ENCODE measurements at regions not wholly inside any gene's neighbourhood (a gene's known extent, or its start where the extent isn't known, plus 50 kb on each side); places are given as distances from the start of the nearest gene placed in this dataset.
A peak's percentile ranks its signal among the peaks of the same experiment; 100 is the strongest.

- TF ChIP-seq, protein P1, sequence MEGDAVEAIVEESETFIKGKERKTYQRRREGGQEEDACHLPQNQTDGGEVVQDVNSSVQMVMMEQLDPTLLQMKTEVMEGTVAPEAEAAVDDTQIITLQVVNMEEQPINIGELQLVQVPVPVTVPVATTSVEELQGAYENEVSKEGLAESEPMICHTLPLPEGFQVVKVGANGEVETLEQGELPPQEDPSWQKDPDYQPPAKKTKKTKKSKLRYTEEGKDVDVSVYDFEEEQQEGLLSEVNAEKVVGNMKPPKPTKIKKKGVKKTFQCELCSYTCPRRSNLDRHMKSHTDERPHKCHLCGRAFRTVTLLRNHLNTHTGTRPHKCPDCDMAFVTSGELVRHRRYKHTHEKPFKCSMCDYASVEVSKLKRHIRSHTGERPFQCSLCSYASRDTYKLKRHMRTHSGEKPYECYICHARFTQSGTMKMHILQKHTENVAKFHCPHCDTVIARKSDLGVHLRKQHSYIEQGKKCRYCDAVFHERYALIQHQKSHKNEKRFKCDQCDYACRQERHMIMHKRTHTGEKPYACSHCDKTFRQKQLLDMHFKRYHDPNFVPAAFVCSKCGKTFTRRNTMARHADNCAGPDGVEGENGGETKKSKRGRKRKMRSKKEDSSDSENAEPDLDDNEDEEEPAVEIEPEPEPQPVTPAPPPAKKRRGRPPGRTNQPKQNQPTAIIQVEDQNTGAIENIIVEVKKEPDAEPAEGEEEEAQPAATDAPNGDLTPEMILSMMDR (conservative IDR thresholded peaks at IDR 0.05; ENCODE audit: low read depth, low read length): no peak
- H3K4me3 ChIP-seq (ENCODE audit: low read depth, low read length): no peak overlapping the region
- no peak for DNase-seq (ENCODE audit: low read depth)
These were observed 148.8 kb downstream of the INO80D start for GRCh38 chr2:205937211-205937610.

DNA sequence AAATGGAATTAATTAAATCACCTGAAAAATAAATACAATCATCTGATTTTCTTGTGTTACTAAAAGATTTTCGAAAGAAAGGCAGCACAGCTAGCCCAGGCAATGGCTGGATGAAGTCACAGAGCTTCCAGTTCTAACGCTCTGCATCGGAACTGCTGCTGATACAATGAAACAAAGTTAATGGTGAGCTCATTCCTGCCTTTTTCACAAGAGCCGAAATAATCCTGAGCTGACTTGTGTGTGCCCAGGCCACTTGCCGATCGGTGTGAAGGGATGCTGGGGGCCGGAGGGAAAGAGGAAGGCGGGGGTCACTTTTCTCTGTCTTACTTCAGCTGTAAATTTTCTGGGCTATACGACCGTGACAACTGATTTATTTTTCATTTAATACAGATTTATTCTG lies 149.5 kb downstream of the INO80D start:
- TF ChIP-seq, protein P1 (conservative IDR thresholded peaks at IDR 0.05; ENCODE audit: low read depth, low read length): no peak
- H3K4me3 ChIP-seq (ENCODE audit: low read depth, low read length): no peak overlapping the region
- no peak for DNase-seq (ENCODE audit: low read depth)

GRCh38 chr2:205934443-205934842 lies 151.5 kb downstream of the INO80D start:
- no peak for DNase-seq (ENCODE audit: low read depth)
- no peak overlapping the region for H3K4me3 ChIP-seq (ENCODE audit: low read depth, low read length)
- TF ChIP-seq, protein P1 (conservative IDR thresholded peaks at IDR 0.05; ENCODE audit: low read depth, low read length): peak; percentile 54

DNA sequence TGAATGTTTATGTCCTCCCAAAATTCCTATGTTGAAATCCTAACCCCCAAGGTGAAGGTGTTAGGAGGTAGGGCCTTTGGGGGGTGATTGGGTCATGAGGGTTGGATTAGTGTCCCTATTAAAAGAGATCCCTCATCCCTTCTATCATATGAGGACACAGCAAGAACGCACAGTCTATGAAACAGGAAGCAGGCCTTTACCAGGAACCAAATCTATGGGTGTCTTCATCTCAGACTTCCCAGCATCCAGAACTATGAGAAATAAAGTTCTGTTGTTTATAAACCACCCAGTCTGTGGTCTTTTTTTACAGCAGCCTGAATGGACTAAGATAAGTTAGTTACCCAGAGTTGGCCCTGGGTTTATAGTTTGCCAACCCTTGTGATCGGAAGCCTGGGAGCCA lies 153.1 kb downstream of the INO80D start:
- TF ChIP-seq, protein P1 (conservative IDR thresholded peaks at IDR 0.05; ENCODE audit: low read depth, low read length): no peak
- DNase-seq (ENCODE audit: low read depth): no peak
- H3K4me3 ChIP-seq (ENCODE audit: low read depth, low read length): no peak overlapping the region

- TF ChIP-seq, protein P1 (conservative IDR thresholded peaks at IDR 0.05; ENCODE audit: low read depth, low read length): no peak
- no peak for DNase-seq (ENCODE audit: low read depth)
- H3K4me3 ChIP-seq (ENCODE audit: low read depth, low read length): no peak overlapping the region
These were observed 154.6 kb downstream of the INO80D start for GRCh38 chr2:205931388-205931787.

DNA sequence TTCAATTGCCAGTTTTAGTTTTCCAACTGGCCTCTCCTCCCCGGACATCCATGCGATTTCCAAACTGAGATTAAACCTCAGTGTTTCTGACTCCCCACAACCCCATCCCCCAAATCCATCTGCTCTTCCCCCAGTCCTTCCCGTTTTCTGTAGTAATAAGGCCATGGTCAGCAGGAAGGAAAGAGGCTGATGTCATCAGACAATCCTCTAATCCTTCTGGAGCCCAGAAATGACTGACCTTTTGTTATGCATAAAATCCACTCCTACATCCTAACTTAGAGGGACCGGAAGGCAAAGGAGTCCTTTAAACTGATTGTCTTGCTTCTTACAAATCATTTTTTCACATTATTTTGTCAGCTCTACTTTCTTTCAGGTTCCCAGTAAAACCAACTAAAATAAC lies 155.8 kb downstream of the INO80D start:
- TF ChIP-seq, protein P1 (conservative IDR thresholded peaks at IDR 0.05; ENCODE audit: low read depth, low read length): no peak
- H3K4me3 ChIP-seq (ENCODE audit: low read depth, low read length): no peak overlapping the region
- DNase-seq (ENCODE audit: low read depth): no peak

DNA sequence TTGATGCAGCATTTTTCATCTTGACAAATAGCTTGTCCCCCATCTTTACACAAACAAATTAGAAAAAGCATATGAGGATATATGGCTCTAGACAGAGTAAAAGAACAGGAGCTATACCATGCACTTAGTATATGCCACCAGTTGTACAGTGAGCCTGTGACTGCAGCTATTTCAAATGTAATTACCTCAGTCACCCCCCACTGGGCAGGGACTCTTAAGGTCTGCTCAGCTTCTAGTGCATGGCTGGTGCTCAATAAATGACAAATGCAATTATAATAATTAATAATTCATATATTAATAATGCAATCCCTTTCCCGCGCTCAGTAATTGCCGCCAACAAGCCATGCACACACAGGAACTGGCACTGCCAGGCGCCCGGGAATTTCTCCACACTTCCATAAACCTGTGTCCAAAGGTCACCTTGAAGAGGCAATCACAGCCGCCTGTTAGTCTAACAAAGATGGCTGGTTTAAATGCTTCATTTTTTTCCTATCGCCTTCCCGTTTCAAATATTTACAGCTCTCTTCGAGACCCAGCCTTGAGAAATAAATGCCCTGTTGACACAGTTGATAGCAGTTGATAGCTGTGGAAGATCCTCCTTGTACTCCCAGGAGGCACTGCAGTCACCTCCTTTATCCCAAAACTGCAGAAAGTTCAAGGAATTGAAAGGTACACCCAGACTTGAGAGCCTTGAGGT lies 156.6 kb downstream of the INO80D start:
- DNase-seq (ENCODE audit: low read depth): no peak
- no peak overlapping the region for H3K4me3 ChIP-seq (ENCODE audit: low read depth, low read length)
- TF ChIP-seq, protein P1 (conservative IDR thresholded peaks at IDR 0.05; ENCODE audit: low read depth, low read length): no peak

Data from epithelial cell of proximal tubule (primary cell).